ENCODE measurements at regions not wholly inside any gene's neighbourhood (a gene's known extent, or its start where the extent isn't known, plus 50 kb on each side); places are given as distances from the start of the nearest gene placed in this dataset.

GRCh38 chr2:172252154-172252553 is 149.5 kb upstream of the DLX2 start:
- no peaks in the 10 kb centered on the region for H3K4me1 ChIP-seq (ENCODE audit: insufficient read depth, low read length, poor library complexity, severe bottlenecking)
- H3K9me2 ChIP-seq (ENCODE audit: insufficient read depth, low read length): no peaks in the 10 kb centered on the region
- no peak overlapping the region for H3K4me3 ChIP-seq (ENCODE audit: low read depth, low read length, poor library complexity, severe bottlenecking)
- no peak overlapping the region for H3K4me2 ChIP-seq (ENCODE audit: low read length)
- no peak for DNase-seq (ENCODE audit: low spot score)
- H3K9me3 ChIP-seq (ENCODE audit: low read length): no peaks in the 10 kb centered on the region
- CTCF ChIA-PET (ENCODE audit: unreplicated experiment): no interaction called here
- BruUV-seq (replicated peaks): no TSS peak
- H3K27ac ChIP-seq (ENCODE audit: low read depth, low read length, poor library complexity, severe bottlenecking): no peak overlapping the region
- H4K20me1 ChIP-seq (ENCODE audit: insufficient read depth, low read length): no peaks in the 10 kb centered on the region
- intact Hi-C loops (cut with micrococcal nuclease; ENCODE audit: unreplicated experiment): no loop called here
- POLR2A ChIA-PET: no interaction called here
- H3K36me3 ChIP-seq (ENCODE audit: insufficient read depth, low read length): no peaks in the 10 kb centered on the region
- TF ChIP-seq, protein P1, sequence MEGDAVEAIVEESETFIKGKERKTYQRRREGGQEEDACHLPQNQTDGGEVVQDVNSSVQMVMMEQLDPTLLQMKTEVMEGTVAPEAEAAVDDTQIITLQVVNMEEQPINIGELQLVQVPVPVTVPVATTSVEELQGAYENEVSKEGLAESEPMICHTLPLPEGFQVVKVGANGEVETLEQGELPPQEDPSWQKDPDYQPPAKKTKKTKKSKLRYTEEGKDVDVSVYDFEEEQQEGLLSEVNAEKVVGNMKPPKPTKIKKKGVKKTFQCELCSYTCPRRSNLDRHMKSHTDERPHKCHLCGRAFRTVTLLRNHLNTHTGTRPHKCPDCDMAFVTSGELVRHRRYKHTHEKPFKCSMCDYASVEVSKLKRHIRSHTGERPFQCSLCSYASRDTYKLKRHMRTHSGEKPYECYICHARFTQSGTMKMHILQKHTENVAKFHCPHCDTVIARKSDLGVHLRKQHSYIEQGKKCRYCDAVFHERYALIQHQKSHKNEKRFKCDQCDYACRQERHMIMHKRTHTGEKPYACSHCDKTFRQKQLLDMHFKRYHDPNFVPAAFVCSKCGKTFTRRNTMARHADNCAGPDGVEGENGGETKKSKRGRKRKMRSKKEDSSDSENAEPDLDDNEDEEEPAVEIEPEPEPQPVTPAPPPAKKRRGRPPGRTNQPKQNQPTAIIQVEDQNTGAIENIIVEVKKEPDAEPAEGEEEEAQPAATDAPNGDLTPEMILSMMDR (conservative IDR thresholded peaks at IDR 0.05; ENCODE audit: low read length): no peak
- no peak for TF ChIP-seq EZH2phosphoT487 (IDR thresholded peaks at IDR 0.05; ENCODE audit: borderline replicate concordance, low read depth, low read length)
- H3K79me2 ChIP-seq (ENCODE audit: insufficient read depth, low read depth, low read length): no peaks in the 10 kb centered on the region
- H2AFZ ChIP-seq (ENCODE audit: low read length): no peak overlapping the region

DNA sequence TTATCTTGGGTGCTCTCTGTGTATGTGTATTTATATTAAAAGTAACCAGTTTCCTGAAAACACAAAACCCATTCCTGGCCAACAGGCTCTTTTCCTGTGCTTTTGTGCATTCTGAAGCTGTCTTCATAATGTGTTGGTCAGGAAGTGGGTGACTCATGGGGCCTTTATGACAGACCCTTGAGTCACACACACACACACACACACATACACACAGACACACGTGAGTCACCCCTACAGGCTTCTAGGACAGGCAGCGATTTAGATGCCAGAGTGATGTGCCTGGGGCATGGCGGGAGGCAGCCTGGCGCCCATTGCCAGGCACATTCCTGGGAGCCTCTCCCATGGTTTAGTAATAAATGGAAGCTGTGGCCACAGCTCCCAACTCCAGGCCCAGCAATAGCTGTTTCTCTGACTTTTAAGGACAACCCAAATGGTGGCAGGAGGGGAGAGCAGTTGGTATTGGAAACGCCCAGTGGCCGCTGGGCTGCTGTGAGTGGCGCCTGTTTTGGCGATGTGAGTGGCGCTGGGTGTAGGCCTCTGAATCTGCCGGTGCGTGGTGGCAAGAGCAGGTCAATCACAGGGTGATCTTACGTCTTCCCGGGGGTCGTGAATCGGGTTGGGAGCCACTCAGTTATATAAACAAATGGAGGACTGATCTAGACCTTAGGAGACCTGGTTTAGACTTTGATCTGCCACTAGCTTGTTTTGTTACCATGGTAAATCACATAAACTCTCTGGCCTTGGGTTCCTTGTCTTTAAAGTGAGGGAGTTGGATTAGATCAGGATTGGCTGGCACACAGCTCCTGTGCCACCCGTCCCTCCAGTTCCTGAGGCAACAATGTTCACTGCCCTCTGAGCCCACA is 150.7 kb upstream of the DLX2 start:
- no peak overlapping the region for H3K4me3 ChIP-seq (ENCODE audit: low read depth, low read length, poor library complexity, severe bottlenecking)
- H3K4me2 ChIP-seq (ENCODE audit: low read length): no peak overlapping the region
- POLR2A ChIA-PET: no interaction called here
- no peaks in the 10 kb centered on the region for H3K4me1 ChIP-seq (ENCODE audit: insufficient read depth, low read length, poor library complexity, severe bottlenecking)
- H3K36me3 ChIP-seq (ENCODE audit: insufficient read depth, low read length): no peaks in the 10 kb centered on the region
- no peak overlapping the region for H2AFZ ChIP-seq (ENCODE audit: low read length)
- no peaks in the 10 kb centered on the region for H4K20me1 ChIP-seq (ENCODE audit: insufficient read depth, low read length)
- no TSS peak for BruUV-seq (replicated peaks)
- no peaks in the 10 kb centered on the region for H3K79me2 ChIP-seq (ENCODE audit: insufficient read depth, low read depth, low read length)
- CTCF ChIA-PET (ENCODE audit: unreplicated experiment): no interaction called here
- DNase-seq (ENCODE audit: low spot score): no peak
- H3K27ac ChIP-seq (ENCODE audit: low read depth, low read length, poor library complexity, severe bottlenecking): no peak overlapping the region
- H3K9me2 ChIP-seq (ENCODE audit: insufficient read depth, low read length): no peaks in the 10 kb centered on the region
- intact Hi-C loops (cut with micrococcal nuclease; ENCODE audit: unreplicated experiment): no loop called here
- no peaks in the 10 kb centered on the region for H3K9me3 ChIP-seq (ENCODE audit: low read length)
- TF ChIP-seq, protein P1 (conservative IDR thresholded peaks at IDR 0.05; ENCODE audit: low read length): no peak
- TF ChIP-seq EZH2phosphoT487 (IDR thresholded peaks at IDR 0.05; ENCODE audit: borderline replicate concordance, low read depth, low read length): no peak

DNA sequence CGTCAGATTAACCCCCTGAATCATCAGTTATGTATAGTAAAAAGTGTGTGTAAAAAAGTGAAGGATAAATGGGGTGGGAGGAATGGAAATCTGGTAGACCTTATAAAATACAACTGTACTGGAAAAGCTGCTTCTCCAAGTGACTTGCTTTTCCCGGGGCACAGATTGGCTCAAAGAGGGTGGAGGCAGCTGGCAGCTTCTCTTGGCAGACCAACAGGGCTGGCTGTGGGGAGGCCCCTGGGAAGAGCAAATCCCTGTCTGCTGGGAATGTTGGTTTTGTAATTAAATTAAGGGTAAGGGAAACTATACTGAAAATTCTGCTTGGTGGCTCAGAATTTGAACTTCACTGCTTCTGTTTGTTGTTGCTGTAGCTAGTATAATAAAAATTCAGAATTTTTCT is 154.2 kb upstream of the DLX2 start:
- Histone ChIP-seq H3K9me2 (ENCODE audit: insufficient read depth, low read length) (no peaks in the 10 kb centered on the region), H3K27ac (ENCODE audit: low read depth, low read length, poor library complexity, severe bottlenecking) (no peak overlapping the region), H3K4me2 (ENCODE audit: low read length) (no peak overlapping the region), H4K20me1 (ENCODE audit: insufficient read depth, low read length) (no peaks in the 10 kb centered on the region), H3K4me3 (ENCODE audit: low read depth, low read length, poor library complexity, severe bottlenecking) (no peak overlapping the region), H2AFZ (ENCODE audit: low read length) (no peak overlapping the region), H3K79me2 (ENCODE audit: insufficient read depth, low read depth, low read length) (no peaks in the 10 kb centered on the region), H3K4me1 (ENCODE audit: insufficient read depth, low read length, poor library complexity, severe bottlenecking) (no peaks in the 10 kb centered on the region), H3K36me3 (ENCODE audit: insufficient read depth, low read length) (no peaks in the 10 kb centered on the region), H3K9me3 (ENCODE audit: low read length) (no peaks in the 10 kb centered on the region)
- CTCF ChIA-PET (ENCODE audit: unreplicated experiment): no interaction called here
- POLR2A ChIA-PET: no interaction called here
- DNase-seq (ENCODE audit: low spot score): no peak
- TF ChIP-seq EZH2phosphoT487 (IDR thresholded peaks at IDR 0.05; ENCODE audit: borderline replicate concordance, low read depth, low read length): no peak
- TF ChIP-seq, protein P1 (conservative IDR thresholded peaks at IDR 0.05; ENCODE audit: low read length): no peak
- intact Hi-C loops (cut with micrococcal nuclease; ENCODE audit: unreplicated experiment): no loop called here
- BruUV-seq (replicated peaks): no TSS peak
